Chondrocyte (in vitro differentiated cells): ENCODE measurements at regions not wholly inside any gene's neighbourhood (a gene's known extent, or its start where the extent isn't known, plus 50 kb on each side); places are given as distances from the start of the nearest gene placed in this dataset.
"Not testable (repeated sequence)": the region's sequence is repeated elsewhere in the genome, so short reads cannot be mapped to it uniquely, and the experiment has no call there.

ENCODE experiments used
- DNase-seq: peaks from one replicate; pipeline ENCODE4 v3.0.0; 2021; ENCODE audit warnings: mixed read lengths, low spot score
- H3K27ac Mint-ChIP-seq: one replicate; pipeline ENCODE4 v1.8.0; 2021; ENCODE audit warnings: mild to moderate bottlenecking, moderate library complexity, mixed read lengths; ENCODE audit not compliant: unreplicated experiment
- H3K27me3 Mint-ChIP-seq: 2 replicates; pipeline ENCODE4 v1.8.0; 2021; ENCODE audit warnings: low read depth, mixed read lengths
- H3K36me3 Mint-ChIP-seq: 2 replicates; pipeline ENCODE4 v1.8.0; 2021; ENCODE audit warnings: low read depth, mixed read lengths
- H3K4me1 Mint-ChIP-seq: 2 replicates; pipeline ENCODE4 v1.8.0; 2021; ENCODE audit warnings: low read depth, mild to moderate bottlenecking, mixed read lengths
- H3K4me3 Mint-ChIP-seq: one replicate; pipeline ENCODE4 v1.8.0; 2021; ENCODE audit warnings: mild to moderate bottlenecking, moderate library complexity, mixed read lengths; ENCODE audit not compliant: unreplicated experiment
- H3K9me3 Mint-ChIP-seq: 2 replicates; pipeline ENCODE4 v1.8.0; 2021; ENCODE audit warnings: low read depth, mixed read lengths

GRCh38 chr12:37814529-37814928, 502.0 kb upstream of the ALG10B start:
- H3K27me3 Mint-ChIP-seq, H3K27ac Mint-ChIP-seq, H3K36me3 Mint-ChIP-seq, H3K4me1 Mint-ChIP-seq, H3K4me3 Mint-ChIP-seq: not testable (repeated sequence)
- peak; percentile 26 for DNase-seq
- peaks cover 69% of the 10 kb centered on the region for H3K9me3 Mint-ChIP-seq
